ENCODE measurements at regions not wholly inside any gene's neighbourhood (a gene's known extent, or its start where the extent isn't known, plus 50 kb on each side); places are given as distances from the start of the nearest gene placed in this dataset.

DNA sequence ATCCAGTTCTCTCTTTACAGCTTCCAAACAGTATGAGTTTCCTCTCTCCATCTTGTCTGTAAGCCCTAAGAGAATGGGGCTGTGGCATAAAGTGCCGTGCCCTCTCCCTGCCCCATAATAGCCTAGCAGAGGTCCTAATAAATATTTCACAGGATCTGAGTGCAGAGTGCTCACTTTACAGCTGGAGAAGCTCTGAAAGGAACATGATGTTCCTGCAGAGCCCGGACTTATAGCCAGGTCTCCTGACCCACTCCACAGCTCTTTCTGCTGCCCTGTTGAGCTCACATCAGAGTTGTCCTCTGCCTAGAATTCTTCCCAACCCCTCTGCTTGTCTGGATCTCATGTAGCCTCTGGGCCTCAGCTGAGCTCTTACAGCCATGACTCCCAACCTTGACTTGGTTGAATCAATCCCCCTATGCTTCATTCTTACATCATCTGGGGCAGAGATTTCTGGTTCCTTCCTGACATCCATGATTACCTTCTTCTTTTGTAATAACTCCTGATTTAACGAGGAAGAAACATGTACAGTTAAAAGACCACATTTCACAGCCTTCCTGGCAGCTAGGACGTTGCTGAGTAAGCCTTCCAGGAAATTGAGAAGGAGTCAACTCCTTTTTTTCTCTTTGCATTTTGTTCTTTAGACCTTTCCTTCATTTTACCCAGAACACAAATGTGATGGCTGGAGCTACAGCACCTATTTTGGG, 135.3 kb downstream of the RPLP1 start (continued):
- TF ChIP-seq, protein P1, sequence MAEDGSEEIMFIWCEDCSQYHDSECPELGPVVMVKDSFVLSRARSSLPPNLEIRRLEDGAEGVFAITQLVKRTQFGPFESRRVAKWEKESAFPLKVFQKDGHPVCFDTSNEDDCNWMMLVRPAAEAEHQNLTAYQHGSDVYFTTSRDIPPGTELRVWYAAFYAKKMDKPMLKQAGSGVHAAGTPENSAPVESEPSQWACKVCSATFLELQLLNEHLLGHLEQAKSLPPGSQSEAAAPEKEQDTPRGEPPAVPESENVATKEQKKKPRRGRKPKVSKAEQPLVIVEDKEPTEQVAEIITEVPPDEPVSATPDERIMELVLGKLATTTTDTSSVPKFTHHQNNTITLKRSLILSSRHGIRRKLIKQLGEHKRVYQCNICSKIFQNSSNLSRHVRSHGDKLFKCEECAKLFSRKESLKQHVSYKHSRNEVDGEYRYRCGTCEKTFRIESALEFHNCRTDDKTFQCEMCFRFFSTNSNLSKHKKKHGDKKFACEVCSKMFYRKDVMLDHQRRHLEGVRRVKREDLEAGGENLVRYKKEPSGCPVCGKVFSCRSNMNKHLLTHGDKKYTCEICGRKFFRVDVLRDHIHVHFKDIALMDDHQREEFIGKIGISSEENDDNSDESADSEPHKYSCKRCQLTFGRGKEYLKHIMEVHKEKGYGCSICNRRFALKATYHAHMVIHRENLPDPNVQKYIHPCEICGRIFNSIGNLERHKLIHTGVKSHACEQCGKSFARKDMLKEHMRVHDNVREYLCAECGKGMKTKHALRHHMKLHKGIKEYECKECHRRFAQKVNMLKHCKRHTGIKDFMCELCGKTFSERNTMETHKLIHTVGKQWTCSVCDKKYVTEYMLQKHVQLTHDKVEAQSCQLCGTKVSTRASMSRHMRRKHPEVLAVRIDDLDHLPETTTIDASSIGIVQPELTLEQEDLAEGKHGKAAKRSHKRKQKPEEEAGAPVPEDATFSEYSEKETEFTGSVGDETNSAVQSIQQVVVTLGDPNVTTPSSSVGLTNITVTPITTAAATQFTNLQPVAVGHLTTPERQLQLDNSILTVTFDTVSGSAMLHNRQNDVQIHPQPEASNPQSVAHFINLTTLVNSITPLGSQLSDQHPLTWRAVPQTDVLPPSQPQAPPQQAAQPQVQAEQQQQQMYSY (CRISPR knock-in tag; IDR thresholded peaks at IDR 0.05) = no peak
- TF ChIP-seq ATF3 (CRISPR knock-in tag; conservative IDR thresholded peaks at IDR 0.05) = no peak

GRCh38 chr15:69590201-69590710, 137.6 kb downstream of the RPLP1 start:
- TF ChIP-seq RORB (CRISPR knock-in tag; IDR thresholded peaks at IDR 0.05) = no peak
- no peak for TF ChIP-seq ZNF232 (CRISPR knock-in tag; IDR thresholded peaks at IDR 0.05)
- Mint-ChIP-seq H3K36me3 (no peaks in the 10 kb centered on the region), H3K9me3 (peaks cover 4% of the 10 kb centered on the region; the same call in 1 of the 2 replicates), H3K4me3 (no peak overlapping the region), H3K27me3 (ENCODE audit: low read depth) (peaks cover 3% of the 10 kb centered on the region; the same call in 1 of the 2 replicates), H3K27ac (no peak overlapping the region), H3K4me1 (peaks cover 6% of the 10 kb centered on the region)
- DNase-seq (ENCODE audit: low spot score) = no peak
- ChIA-PET CTCF (no interaction called here), POLR2A (no interaction called here)
- ATAC-seq = no peak

- Mint-ChIP-seq H3K4me3 (no peak overlapping the region), H3K4me1 (peaks cover 6% of the 10 kb centered on the region), H3K9me3 (peaks cover 4% of the 10 kb centered on the region; the same call in 1 of the 2 replicates), H3K36me3 (no peaks in the 10 kb centered on the region), H3K27me3 (ENCODE audit: low read depth) (peaks cover 3% of the 10 kb centered on the region; the same call in 1 of the 2 replicates), H3K27ac (no peak overlapping the region)
- TF ChIP-seq NFATC4 (CRISPR knock-in tag; IDR thresholded peaks at IDR 0.05) (no peak), TCF7 (CRISPR knock-in tag; IDR thresholded peaks at IDR 0.05; ENCODE audit: low read depth) (no peak), ESRRA (CRISPR knock-in tag; IDR thresholded peaks at IDR 0.05; ENCODE audit: borderline replicate concordance) (no peak), CREM (CRISPR knock-in tag; IDR thresholded peaks at IDR 0.05) (no peak)
- no peak for ATAC-seq
- ChIA-PET CTCF (interaction anchor here (1.3 kb wide), 1 partner anchor 140 kb away, joined by 3 read pairs; no protein-coding TSS in a partner anchor), POLR2A (no interaction called here)
- no peak for DNase-seq (ENCODE audit: low spot score)
Observed at GRCh38 chr15:69590932-69591524, 138.4 kb downstream of the RPLP1 start.

GRCh38 chr15:69591905-69592508, 139.4 kb downstream of the RPLP1 start:
- peaks cover 6% of the 10 kb centered on the region for H3K4me1 Mint-ChIP-seq
- H3K36me3 Mint-ChIP-seq = no peaks in the 10 kb centered on the region
- H3K4me3 Mint-ChIP-seq = no peak overlapping the region
- ChIA-PET POLR2A (interaction anchor here (0.7 kb wide), 1 partner anchor 1764 kb away, joined by 3 read pairs; no protein-coding TSS in a partner anchor), CTCF (interaction anchor here (0.5 to 1.3 kb wide), 4 partner anchors 13 to 1130 kb away, joined by 3 to 4 read pairs (median 3); no protein-coding TSS in a partner anchor)
- no peak for ATAC-seq
- H3K9me3 Mint-ChIP-seq = peaks cover 4% of the 10 kb centered on the region; the same call in 1 of the 2 replicates
- TF ChIP-seq ZNF396 (CRISPR knock-in tag; IDR thresholded peaks at IDR 0.05; ENCODE audit: borderline replicate concordance) (no peak), GABPB1 (CRISPR knock-in tag; IDR thresholded peaks at IDR 0.05) (peak; percentile 57; the same call in 1 of the 2 replicates)
- DNase-seq (ENCODE audit: low spot score) = no peak
- H3K27me3 Mint-ChIP-seq (ENCODE audit: low read depth) = peaks cover 3% of the 10 kb centered on the region; the same call in 1 of the 2 replicates
- no peak overlapping the region for H3K27ac Mint-ChIP-seq

DNA sequence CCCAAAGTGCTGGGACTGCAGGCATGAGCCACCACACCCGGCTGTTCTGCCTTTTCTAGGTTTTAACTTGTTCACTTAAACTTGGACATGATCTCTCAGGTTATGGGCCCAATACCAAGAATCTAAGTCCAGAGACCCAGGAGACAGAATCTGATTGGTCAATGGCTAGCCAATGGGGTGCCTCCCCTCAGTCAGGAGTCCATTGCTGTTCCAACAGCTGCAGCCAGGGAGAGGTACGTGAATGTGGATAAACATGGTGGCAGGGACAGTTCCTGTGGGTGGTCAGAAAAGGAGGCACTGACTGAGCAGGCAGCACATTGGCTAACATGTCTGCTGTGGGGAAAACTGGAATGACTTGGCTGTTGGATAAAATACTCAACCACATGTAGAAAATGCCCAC, 140.3 kb downstream of the RPLP1 start:
- DNase-seq (ENCODE audit: low spot score) (no peak), ATAC-seq (no peak)
- Mint-ChIP-seq H3K4me1 (peaks cover 6% of the 10 kb centered on the region), H3K27me3 (ENCODE audit: low read depth) (peaks cover 5% of the 10 kb centered on the region), H3K9me3 (peaks cover 7% of the 10 kb centered on the region), H3K36me3 (no peaks in the 10 kb centered on the region), H3K27ac (no peak overlapping the region), H3K4me3 (no peak overlapping the region)
- CTCF ChIA-PET = interaction anchor here (1.6 kb wide), 1 partner anchor 130 kb away, joined by 6 read pairs; no protein-coding TSS in a partner anchor
- POLR2A ChIA-PET = no interaction called here
- TF ChIP-seq NR3C1 (CRISPR knock-in tag; conservative IDR thresholded peaks at IDR 0.05; ENCODE audit: low read depth) = no peak
- no peak for TF ChIP-seq JUN (CRISPR knock-in tag; IDR thresholded peaks at IDR 0.05)
- TF ChIP-seq JAZF1 (CRISPR knock-in tag; IDR thresholded peaks at IDR 0.05) = no peak
- no peak for TF ChIP-seq NR1H2 (CRISPR knock-in tag; IDR thresholded peaks at IDR 0.05)
- TF ChIP-seq ZNF532 (CRISPR knock-in tag; IDR thresholded peaks at IDR 0.05; ENCODE audit: borderline replicate concordance) = no peak
- no peak for TF ChIP-seq ZBTB21 (CRISPR knock-in tag; IDR thresholded peaks at IDR 0.05; ENCODE audit: borderline replicate concordance)
- no peak for TF ChIP-seq IRF2 (CRISPR knock-in tag; IDR thresholded peaks at IDR 0.05; ENCODE audit: borderline replicate concordance, low read depth)

Data from WTC11 (cell line).